GM12892 (cell line): ENCODE measurements at regions not wholly inside any gene's neighbourhood (a gene's known extent, or its start where the extent isn't known, plus 50 kb on each side); places are given as distances from the start of the nearest gene placed in this dataset.

Experiments
- POLR2A ChIP-seq: IDR thresholded peaks from 2 replicates; pipeline ENCODE4 v1.6.1; 2011; ENCODE audit warnings: low read depth, low read length, control low read depth
- TAF1 ChIP-seq: IDR thresholded peaks from 2 replicates; pipeline ENCODE4 v1.6.1; 2011; ENCODE audit warnings: low read depth, mild to moderate bottlenecking, control low read depth, low read length, borderline replicate concordance

DNA sequence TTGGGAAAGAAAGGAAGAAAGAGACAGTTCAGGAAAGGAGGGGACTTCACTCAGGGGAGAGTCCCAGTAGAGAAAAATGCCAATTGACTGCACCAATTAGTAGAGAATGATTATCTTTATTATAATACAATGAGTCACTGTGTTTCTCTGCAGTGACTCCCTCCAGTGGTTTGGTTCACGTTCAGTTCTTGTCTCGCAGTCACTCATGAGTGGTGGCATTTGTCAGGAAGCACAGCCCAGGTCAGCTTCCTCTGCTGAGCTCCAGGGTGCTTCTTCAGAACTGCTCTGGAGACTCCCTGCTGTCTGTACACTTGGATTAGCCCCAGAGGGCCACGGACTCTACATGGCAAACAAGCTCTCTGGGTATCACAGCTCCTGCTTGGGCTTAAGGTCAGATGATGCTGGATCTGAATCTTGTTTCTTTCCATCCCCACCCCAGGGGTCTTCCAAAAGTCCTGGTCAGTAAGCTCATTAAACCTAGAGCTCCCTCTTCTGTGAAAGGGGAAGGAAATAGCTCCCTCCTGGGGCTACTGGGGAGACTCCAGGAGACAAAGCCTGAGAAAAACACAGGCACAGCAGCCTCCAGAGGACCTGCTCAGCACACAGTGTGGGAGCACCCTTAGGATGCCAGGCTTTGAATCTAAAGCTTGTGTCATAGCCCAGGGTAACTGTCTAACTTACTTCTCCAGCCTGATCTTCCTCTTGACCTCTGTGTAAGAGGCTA lies 619.0 kb downstream of the AJAP1 start:
- TF ChIP-seq POLR2A (no peak), TAF1 (no peak)
